Activated naive CD4-positive, alpha-beta T cell treated with anti-CD3 and anti-CD28 coated beads, Interleukin-2, amount 50 U/mL, for 72 hours (primary cell): ENCODE measurements at regions not wholly inside any gene's neighbourhood (a gene's known extent, or its start where the extent isn't known, plus 50 kb on each side); places are given as distances from the start of the nearest gene placed in this dataset.

Source experiments
- ATAC-seq, 2 donors: fragments of 150-1000 bp; cut with Tn5 transposase; 2 replicates each; pipeline ENCODE4 v1.10.0; 2021; ENCODE audit warnings: mild to moderate bottlenecking in 2 of 2, moderate library complexity in 2 of 2
- DNase-seq, 2 donors: peaks; one replicate each; pipeline ENCODE4 v3.0.0; 2021 to 2022; ENCODE audit warnings: low spot score in 2 of 2
- H3K27ac Mint-ChIP-seq, 2 donors: one replicate each; pipeline ENCODE4 v1.8.0; 2022; ENCODE audit warnings: mild to moderate bottlenecking in 2 of 2, mixed read lengths in 2 of 2
- H3K36me3 Mint-ChIP-seq, 2 donors: one replicate each; pipeline ENCODE4 v1.8.0; 2022; ENCODE audit warnings: mixed read lengths in 2 of 2
- H3K9me3 Mint-ChIP-seq, 2 donors: one replicate each; pipeline ENCODE4 v1.8.0; 2022; ENCODE audit warnings: mixed read lengths in 2 of 2

- H3K9me3 Mint-ChIP-seq = no peaks in the 10 kb centered on the region
- ATAC-seq (no peak), DNase-seq (no peak)
- H3K27ac Mint-ChIP-seq = no peak overlapping the region
- H3K36me3 Mint-ChIP-seq = no peaks in the 10 kb centered on the region
Measured at GRCh38 chr10:94080108-94080507, 86.4 kb downstream of the PLCE1 start.

GRCh38 chr10:94083662-94084265, 90.0 kb downstream of the PLCE1 start:
- DNase-seq = no peak
- Mint-ChIP-seq H3K9me3 (no peaks in the 10 kb centered on the region), H3K36me3 (no peaks in the 10 kb centered on the region), H3K27ac (no peak overlapping the region)
- ATAC-seq = no peak

GRCh38 chr10:94084344-94084743, 90.6 kb downstream of the PLCE1 start:
- no peaks in the 10 kb centered on the region for H3K36me3 Mint-ChIP-seq
- no peaks in the 10 kb centered on the region for H3K9me3 Mint-ChIP-seq
- no peak for ATAC-seq
- no peak overlapping the region for H3K27ac Mint-ChIP-seq
- no peak for DNase-seq

- no peak for ATAC-seq
- no peaks in the 10 kb centered on the region for H3K36me3 Mint-ChIP-seq
- no peak overlapping the region for H3K27ac Mint-ChIP-seq
Measured at GRCh38 chr10:94085288-94085687, 91.6 kb downstream of the PLCE1 start.

GRCh38 chr10:94085766-94086437, 92.2 kb downstream of the PLCE1 start:
- Mint-ChIP-seq H3K36me3 (no peaks in the 10 kb centered on the region), H3K9me3 (no peaks in the 10 kb centered on the region), H3K27ac (no peak overlapping the region)
- ATAC-seq (no peak), DNase-seq (no peak)

More at GRCh38 chr10:94085288-94085687, 91.6 kb downstream of the PLCE1 start:
- H3K9me3 Mint-ChIP-seq = no peaks in the 10 kb centered on the region
- no peak for DNase-seq

- ATAC-seq (no peak), DNase-seq (no peak)
- no peaks in the 10 kb centered on the region for H3K9me3 Mint-ChIP-seq
- H3K36me3 Mint-ChIP-seq = no peaks in the 10 kb centered on the region
- no peak overlapping the region for H3K27ac Mint-ChIP-seq
Measured at GRCh38 chr10:94088926-94089381, 95.2 kb downstream of the PLCE1 start.

GRCh38 chr10:94091649-94092048, 97.9 kb downstream of the PLCE1 start:
- Mint-ChIP-seq H3K27ac (no peak overlapping the region), H3K36me3 (no peaks in the 10 kb centered on the region), H3K9me3 (no peaks in the 10 kb centered on the region)
- DNase-seq = no peak
- ATAC-seq = no peak

- no peak for DNase-seq
- Mint-ChIP-seq H3K27ac (no peak overlapping the region), H3K36me3 (no peaks in the 10 kb centered on the region), H3K9me3 (no peaks in the 10 kb centered on the region)
- no peak for ATAC-seq
Measured at GRCh38 chr10:94092848-94093247, 99.1 kb downstream of the PLCE1 start.

- no peak for ATAC-seq
- DNase-seq = no peak
- H3K36me3 Mint-ChIP-seq = no peaks in the 10 kb centered on the region
- no peak overlapping the region for H3K27ac Mint-ChIP-seq
- no peaks in the 10 kb centered on the region for H3K9me3 Mint-ChIP-seq
Measured at GRCh38 chr10:94093286-94093905, 99.7 kb downstream of the PLCE1 start.

GRCh38 chr10:94094540-94094939, 100.8 kb downstream of the PLCE1 start:
- Mint-ChIP-seq H3K36me3 (no peaks in the 10 kb centered on the region), H3K9me3 (no peaks in the 10 kb centered on the region), H3K27ac (no peak overlapping the region)
- no peak for DNase-seq
- ATAC-seq = no peak

- Mint-ChIP-seq H3K27ac (no peak overlapping the region), H3K9me3 (no peaks in the 10 kb centered on the region), H3K36me3 (no peaks in the 10 kb centered on the region)
- no peak for DNase-seq
- no peak for ATAC-seq
Measured at GRCh38 chr10:94097656-94098055, 103.9 kb downstream of the PLCE1 start.

GRCh38 chr10:94098896-94099295, 105.2 kb downstream of the PLCE1 start:
- H3K27ac Mint-ChIP-seq = no peak overlapping the region
- H3K9me3 Mint-ChIP-seq = no peaks in the 10 kb centered on the region
- DNase-seq (no peak), ATAC-seq (no peak)
- no peaks in the 10 kb centered on the region for H3K36me3 Mint-ChIP-seq

GRCh38 chr10:94101894-94102293, 108.2 kb downstream of the PLCE1 start:
- H3K9me3 Mint-ChIP-seq = no peaks in the 10 kb centered on the region
- ATAC-seq (no peak), DNase-seq (no peak)
- H3K36me3 Mint-ChIP-seq = no peaks in the 10 kb centered on the region
- H3K27ac Mint-ChIP-seq = no peak overlapping the region

GRCh38 chr10:94102436-94102835, 108.7 kb downstream of the PLCE1 start:
- DNase-seq (no peak), ATAC-seq (no peak)
- H3K36me3 Mint-ChIP-seq = no peaks in the 10 kb centered on the region

GRCh38 chr10:94103192-94103591, 109.5 kb downstream of the PLCE1 start:
- Mint-ChIP-seq H3K9me3 (no peaks in the 10 kb centered on the region), H3K27ac (no peak overlapping the region), H3K36me3 (no peaks in the 10 kb centered on the region)
- ATAC-seq = no peak
- DNase-seq = no peak

More at GRCh38 chr10:94102436-94102835, 108.7 kb downstream of the PLCE1 start:
- Mint-ChIP-seq H3K27ac (no peak overlapping the region), H3K9me3 (no peaks in the 10 kb centered on the region)

GRCh38 chr10:94103801-94104221, 110.1 kb downstream of the PLCE1 start:
- Mint-ChIP-seq H3K27ac (no peak overlapping the region), H3K36me3 (no peaks in the 10 kb centered on the region), H3K9me3 (no peaks in the 10 kb centered on the region)
- no peak for DNase-seq
- no peak for ATAC-seq

- H3K27ac Mint-ChIP-seq = no peak overlapping the region
- ATAC-seq (peak in 1 of 2 donors; percentile 48), DNase-seq (no peak)
- H3K36me3 Mint-ChIP-seq = no peaks in the 10 kb centered on the region
- no peaks in the 10 kb centered on the region for H3K9me3 Mint-ChIP-seq
Measured at GRCh38 chr10:94104316-94105000, 110.7 kb downstream of the PLCE1 start.
